GM23338 (cell line): ENCODE measurements at regions not wholly inside any gene's neighbourhood (a gene's known extent, or its start where the extent isn't known, plus 50 kb on each side); places are given as distances from the start of the nearest gene placed in this dataset.

Experiments used
- ATAC-seq: fragments of 200-7000 bp; cut with Tn5 transposase; 3 replicates; pipeline ENCODE4 v1.9.1; 2020
- DNase-seq: peaks from one replicate; pipeline ENCODE4 v3.0.0-alpha.2; 2015; ENCODE audit warnings: low spot score
- H2AFZ ChIP-seq: fragments of 200-600 bp; sonication (generic); 2 replicates; pipeline ENCODE4 v1.8.0; 2016; ENCODE audit warnings: antibody characterized with exemption, mild to moderate bottlenecking, moderate library complexity
- H3F3A ChIP-seq: fragments of 200-600 bp; sonication (generic); replicated peaks from 2 replicates; pipeline ENCODE4 v1.8.0; 2017; ENCODE audit warnings: antibody characterized with exemption, mixed run types, low read depth
- H3K27ac ChIP-seq: fragments of 200-600 bp; sonication (generic); 2 replicates; pipeline ENCODE4 v1.6.1; 2016; ENCODE audit warnings: low read depth
- H3K27me3 ChIP-seq: fragments of 200-600 bp; sonication (generic); 2 replicates; pipeline ENCODE4 v1.8.0; 2016; ENCODE audit warnings: mild to moderate bottlenecking, mixed run types, moderate library complexity; ENCODE audit not compliant: insufficient read depth
- H3K36me3 ChIP-seq: fragments of 200-600 bp; sonication (generic); 2 replicates; pipeline ENCODE4 v1.8.0; 2016; ENCODE audit warnings: mild to moderate bottlenecking; ENCODE audit not compliant: insufficient read depth
- H3K4me1 ChIP-seq: fragments of 200-600 bp; sonication (generic); 2 replicates; pipeline ENCODE4 v1.8.0; 2016; ENCODE audit warnings: mild to moderate bottlenecking, moderate library complexity; ENCODE audit not compliant: insufficient read depth
- H3K4me2 ChIP-seq: fragments of 200-600 bp; sonication (generic); 2 replicates; pipeline ENCODE4 v1.7.1; 2017; ENCODE audit warnings: mixed run types
- H3K4me3 ChIP-seq: fragments of 200-600 bp; sonication (generic); 2 replicates; pipeline ENCODE4 v1.6.1; 2016; ENCODE audit warnings: mixed run types
- H3K79me2 ChIP-seq: fragments of 200-600 bp; sonication (generic); replicated peaks from 2 replicates; pipeline ENCODE4 v1.8.0; 2017; ENCODE audit warnings: mild to moderate bottlenecking; ENCODE audit not compliant: insufficient read depth
- H3K9me2 ChIP-seq: fragments of 200-600 bp; sonication (generic); 2 replicates; pipeline ENCODE4 v1.8.0; 2017; ENCODE audit not compliant: insufficient read depth
- H4K20me1 ChIP-seq: fragments of 200-600 bp; sonication (generic); replicated peaks from 2 replicates; pipeline ENCODE4 v1.8.0; 2017; ENCODE audit warnings: mild to moderate bottlenecking; ENCODE audit not compliant: insufficient read depth
- H3K27ac Mint-ChIP-seq: 2 replicates; pipeline ENCODE4 v1.8.0; 2020; ENCODE audit warnings: inconsistent platforms, mild to moderate bottlenecking, moderate library complexity, mixed read lengths
- H3K27me3 Mint-ChIP-seq: 3 replicates; pipeline ENCODE4 v1.8.0; 2022; ENCODE audit warnings: low read depth, mild to moderate bottlenecking, moderate library complexity, mixed read lengths, inconsistent platforms; ENCODE audit not compliant: insufficient read depth, poor library complexity
- H3K36me3 Mint-ChIP-seq: 3 replicates; pipeline ENCODE4 v1.8.0; 2021; ENCODE audit warnings: low read depth, mild to moderate bottlenecking, inconsistent platforms, moderate library complexity, mixed read lengths
- H3K4me1 Mint-ChIP-seq: 3 replicates; pipeline ENCODE4 v1.8.0; 2020; ENCODE audit warnings: mild to moderate bottlenecking, inconsistent platforms, mixed read lengths
- H3K4me3 Mint-ChIP-seq: 3 replicates; pipeline ENCODE4 v1.8.0; 2021; ENCODE audit warnings: moderate library complexity, mild to moderate bottlenecking, inconsistent platforms, mixed read lengths
- H3K9me3 Mint-ChIP-seq: 3 replicates; pipeline ENCODE4 v1.8.0; 2020; ENCODE audit warnings: moderate library complexity, mild to moderate bottlenecking, inconsistent platforms, mixed read lengths
- CREB1 ChIP-seq: fragments of 250-450 bp; sonication (Bioruptor Pico); IDR thresholded peaks from 2 replicates; pipeline ENCODE4 v1.5.0; 2020; ENCODE audit warnings: low read depth, mild to moderate bottlenecking, moderate library complexity
- EZH2 ChIP-seq: fragments of 200-600 bp; sonication (generic); IDR thresholded peaks from one replicate; pipeline ENCODE4 v1.8.0; 2017; ENCODE audit warnings: antibody characterized with exemption, mild to moderate bottlenecking, low read depth; ENCODE audit not compliant: unreplicated experiment
- EZH2phosphoT487 ChIP-seq: fragments of 200-600 bp; sonication (generic); IDR thresholded peaks from one replicate; pipeline ENCODE4 v1.8.1; 2018; ENCODE audit warnings: antibody characterized with exemption; ENCODE audit not compliant: unreplicated experiment
- JUNB ChIP-seq: IDR thresholded peaks from one replicate; pipeline ENCODE4 v1.6.1; 2016; ENCODE audit warnings: antibody characterized with exemption; ENCODE audit not compliant: unreplicated experiment
- POLR2AphosphoS5 ChIP-seq: IDR thresholded peaks from 2 replicates; pipeline ENCODE4 v1.6.1; 2016; ENCODE audit warnings: antibody characterized with exemption, low read depth
- STAT1 ChIP-seq: IDR thresholded peaks from one replicate; pipeline ENCODE4 v1.6.1; 2016; ENCODE audit warnings: antibody characterized with exemption; ENCODE audit not compliant: unreplicated experiment
- ZNF114 ChIP-seq: fragments of 250-450 bp; sonication (Bioruptor Pico); IDR thresholded peaks from 2 replicates; pipeline ENCODE4 v1.5.0; 2020; ENCODE audit warnings: mild to moderate bottlenecking, moderate library complexity
- ZNF331 ChIP-seq: fragments of 250-450 bp; sonication (Bioruptor Pico); IDR thresholded peaks from 2 replicates; pipeline ENCODE4 v1.5.0; 2020; ENCODE audit warnings: low read depth, mild to moderate bottlenecking, moderate library complexity
- TF ChIP-seq, protein P1 (sequence below), 2 experiments: fragments of 200-600 bp in 1 of 2; sonication (generic) in 1 of 2; conservative IDR thresholded peaks; 2 replicates each; pipeline versions ENCODE4 v1.5.1 to v1.6.1; 2016 to 2017; ENCODE audit warnings: antibody characterized with exemption in 2 of 2, low read depth in 2 of 2, mild to moderate bottlenecking in 2 of 2, moderate library complexity in 1 of 2
- TF ChIP-seq, protein P2 (sequence below): fragments of 250-450 bp; sonication (Bioruptor Pico); IDR thresholded peaks from 2 replicates; pipeline ENCODE4 v1.5.0; 2020; ENCODE audit warnings: mild to moderate bottlenecking, moderate library complexity
- TF ChIP-seq, protein P3 (sequence below): IDR thresholded peaks from one replicate; pipeline ENCODE4 v1.6.1; 2018; ENCODE audit warnings: antibody characterized with exemption; ENCODE audit not compliant: unreplicated experiment
- TF ChIP-seq, protein P4 (sequence below): IDR thresholded peaks from 2 replicates; pipeline ENCODE4 v1.6.1; 2016; ENCODE audit warnings: antibody characterized with exemption

DNA sequence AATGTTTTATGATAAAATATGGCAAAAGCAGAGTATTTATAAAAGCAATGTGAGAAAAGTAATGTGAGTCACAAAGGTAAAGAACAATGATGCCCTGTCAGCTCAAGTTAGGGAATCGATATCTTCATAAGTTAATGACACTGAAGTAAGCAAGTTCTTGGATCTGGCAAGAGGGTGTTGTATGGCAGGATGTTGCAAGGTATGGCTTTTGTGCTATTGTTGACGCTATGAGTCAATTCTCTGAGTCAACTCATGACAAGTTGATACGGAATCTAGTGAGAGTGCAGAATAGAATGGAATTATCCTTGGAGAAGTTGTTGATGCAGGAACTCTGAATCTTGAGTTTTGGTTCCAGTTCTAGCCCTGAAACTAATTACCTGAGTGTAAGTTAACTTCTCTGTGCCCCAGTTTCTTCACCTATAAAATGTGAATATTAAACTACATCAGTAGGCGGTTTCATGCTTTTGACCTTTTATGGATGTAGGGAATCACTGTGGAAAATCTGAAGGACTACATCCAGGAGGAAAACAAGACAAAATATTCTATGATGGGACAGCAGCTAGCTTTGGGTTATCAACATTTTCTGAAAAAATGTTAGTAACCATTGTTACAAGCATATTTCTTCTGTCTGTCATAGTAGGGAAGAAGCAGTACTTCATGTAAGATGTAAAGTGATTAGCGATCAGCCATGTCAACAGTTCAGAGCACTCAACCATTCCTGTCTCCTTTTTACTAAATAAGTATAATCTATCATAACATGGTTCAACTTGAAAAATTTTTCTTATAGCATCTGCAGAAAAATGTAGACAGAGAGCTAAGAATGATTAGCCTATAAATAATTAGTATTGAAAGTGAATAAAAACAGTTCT, 96.9 kb downstream of the ATP6V1G3 start:
- Histone ChIP-seq H3K27me3 (no peaks in the 10 kb centered on the region), H3K79me2 (no peaks in the 10 kb centered on the region), H3K4me2 (no peak overlapping the region), H3K36me3 (no peaks in the 10 kb centered on the region), H4K20me1 (no peaks in the 10 kb centered on the region), H3F3A (no peaks in the 10 kb centered on the region), H3K9me2 (no peaks in the 10 kb centered on the region), H3K4me3 (no peak overlapping the region), H3K4me1 (no peaks in the 10 kb centered on the region), H3K27ac (no peak overlapping the region), H2AFZ (no peak overlapping the region)
- Mint-ChIP-seq H3K27me3 (peaks cover 1% of the 10 kb centered on the region), H3K27ac (no peak overlapping the region), H3K4me3 (no peak overlapping the region), H3K4me1 (no peaks in the 10 kb centered on the region), H3K9me3 (no peaks in the 10 kb centered on the region), H3K36me3 (no peaks in the 10 kb centered on the region)
- TF ChIP-seq, protein P1, sequence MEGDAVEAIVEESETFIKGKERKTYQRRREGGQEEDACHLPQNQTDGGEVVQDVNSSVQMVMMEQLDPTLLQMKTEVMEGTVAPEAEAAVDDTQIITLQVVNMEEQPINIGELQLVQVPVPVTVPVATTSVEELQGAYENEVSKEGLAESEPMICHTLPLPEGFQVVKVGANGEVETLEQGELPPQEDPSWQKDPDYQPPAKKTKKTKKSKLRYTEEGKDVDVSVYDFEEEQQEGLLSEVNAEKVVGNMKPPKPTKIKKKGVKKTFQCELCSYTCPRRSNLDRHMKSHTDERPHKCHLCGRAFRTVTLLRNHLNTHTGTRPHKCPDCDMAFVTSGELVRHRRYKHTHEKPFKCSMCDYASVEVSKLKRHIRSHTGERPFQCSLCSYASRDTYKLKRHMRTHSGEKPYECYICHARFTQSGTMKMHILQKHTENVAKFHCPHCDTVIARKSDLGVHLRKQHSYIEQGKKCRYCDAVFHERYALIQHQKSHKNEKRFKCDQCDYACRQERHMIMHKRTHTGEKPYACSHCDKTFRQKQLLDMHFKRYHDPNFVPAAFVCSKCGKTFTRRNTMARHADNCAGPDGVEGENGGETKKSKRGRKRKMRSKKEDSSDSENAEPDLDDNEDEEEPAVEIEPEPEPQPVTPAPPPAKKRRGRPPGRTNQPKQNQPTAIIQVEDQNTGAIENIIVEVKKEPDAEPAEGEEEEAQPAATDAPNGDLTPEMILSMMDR (conservative IDR thresholded peaks at IDR 0.05; ENCODE audit: low read depth in 2 of 2): no peak
- no peak for TF ChIP-seq EZH2phosphoT487
- TF ChIP-seq, protein P2, sequence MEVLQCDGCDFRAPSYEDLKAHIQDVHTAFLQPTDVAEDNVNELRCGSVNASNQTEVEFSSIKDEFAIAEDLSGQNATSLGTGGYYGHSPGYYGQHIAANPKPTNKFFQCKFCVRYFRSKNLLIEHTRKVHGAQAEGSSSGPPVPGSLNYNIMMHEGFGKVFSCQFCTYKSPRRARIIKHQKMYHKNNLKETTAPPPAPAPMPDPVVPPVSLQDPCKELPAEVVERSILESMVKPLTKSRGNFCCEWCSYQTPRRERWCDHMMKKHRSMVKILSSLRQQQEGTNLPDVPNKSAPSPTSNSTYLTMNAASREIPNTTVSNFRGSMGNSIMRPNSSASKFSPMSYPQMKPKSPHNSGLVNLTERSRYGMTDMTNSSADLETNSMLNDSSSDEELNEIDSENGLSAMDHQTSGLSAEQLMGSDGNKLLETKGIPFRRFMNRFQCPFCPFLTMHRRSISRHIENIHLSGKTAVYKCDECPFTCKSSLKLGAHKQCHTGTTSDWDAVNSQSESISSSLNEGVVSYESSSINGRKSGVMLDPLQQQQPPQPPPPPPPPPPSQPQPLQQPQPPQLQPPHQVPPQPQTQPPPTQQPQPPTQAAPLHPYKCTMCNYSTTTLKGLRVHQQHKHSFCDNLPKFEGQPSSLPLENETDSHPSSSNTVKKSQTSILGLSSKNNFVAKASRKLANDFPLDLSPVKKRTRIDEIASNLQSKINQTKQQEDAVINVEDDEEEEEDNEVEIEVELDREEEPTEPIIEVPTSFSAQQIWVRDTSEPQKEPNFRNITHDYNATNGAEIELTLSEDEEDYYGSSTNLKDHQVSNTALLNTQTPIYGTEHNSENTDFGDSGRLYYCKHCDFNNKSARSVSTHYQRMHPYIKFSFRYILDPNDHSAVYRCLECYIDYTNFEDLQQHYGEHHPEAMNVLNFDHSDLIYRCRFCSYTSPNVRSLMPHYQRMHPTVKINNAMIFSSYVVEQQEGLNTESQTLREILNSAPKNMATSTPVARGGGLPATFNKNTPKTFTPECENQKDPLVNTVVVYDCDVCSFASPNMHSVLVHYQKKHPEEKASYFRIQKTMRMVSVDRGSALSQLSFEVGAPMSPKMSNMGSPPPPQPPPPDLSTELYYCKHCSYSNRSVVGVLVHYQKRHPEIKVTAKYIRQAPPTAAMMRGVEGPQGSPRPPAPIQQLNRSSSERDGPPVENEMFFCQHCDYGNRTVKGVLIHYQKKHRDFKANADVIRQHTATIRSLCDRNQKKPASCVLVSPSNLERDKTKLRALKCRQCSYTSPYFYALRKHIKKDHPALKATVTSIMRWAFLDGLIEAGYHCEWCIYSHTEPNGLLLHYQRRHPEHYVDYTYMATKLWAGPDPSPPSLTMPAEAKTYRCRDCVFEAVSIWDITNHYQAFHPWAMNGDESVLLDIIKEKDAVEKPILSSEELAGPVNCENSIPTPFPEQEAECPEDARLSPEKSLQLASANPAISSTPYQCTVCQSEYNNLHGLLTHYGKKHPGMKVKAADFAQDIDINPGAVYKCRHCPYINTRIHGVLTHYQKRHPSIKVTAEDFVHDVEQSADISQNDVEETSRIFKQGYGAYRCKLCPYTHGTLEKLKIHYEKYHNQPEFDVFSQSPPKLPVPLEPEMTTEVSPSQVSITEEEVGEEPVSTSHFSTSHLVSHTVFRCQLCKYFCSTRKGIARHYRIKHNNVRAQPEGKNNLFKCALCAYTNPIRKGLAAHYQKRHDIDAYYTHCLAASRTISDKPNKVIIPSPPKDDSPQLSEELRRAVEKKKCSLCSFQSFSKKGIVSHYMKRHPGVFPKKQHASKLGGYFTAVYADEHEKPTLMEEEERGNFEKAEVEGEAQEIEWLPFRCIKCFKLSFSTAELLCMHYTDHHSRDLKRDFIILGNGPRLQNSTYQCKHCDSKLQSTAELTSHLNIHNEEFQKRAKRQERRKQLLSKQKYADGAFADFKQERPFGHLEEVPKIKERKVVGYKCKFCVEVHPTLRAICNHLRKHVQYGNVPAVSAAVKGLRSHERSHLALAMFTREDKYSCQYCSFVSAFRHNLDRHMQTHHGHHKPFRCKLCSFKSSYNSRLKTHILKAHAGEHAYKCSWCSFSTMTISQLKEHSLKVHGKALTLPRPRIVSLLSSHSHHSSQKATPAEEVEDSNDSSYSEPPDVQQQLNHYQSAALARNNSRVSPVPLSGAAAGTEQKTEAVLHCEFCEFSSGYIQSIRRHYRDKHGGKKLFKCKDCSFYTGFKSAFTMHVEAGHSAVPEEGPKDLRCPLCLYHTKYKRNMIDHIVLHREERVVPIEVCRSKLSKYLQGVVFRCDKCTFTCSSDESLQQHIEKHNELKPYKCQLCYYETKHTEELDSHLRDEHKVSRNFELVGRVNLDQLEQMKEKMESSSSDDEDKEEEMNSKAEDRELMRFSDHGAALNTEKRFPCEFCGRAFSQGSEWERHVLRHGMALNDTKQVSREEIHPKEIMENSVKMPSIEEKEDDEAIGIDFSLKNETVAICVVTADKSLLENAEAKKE: no peak
- TF ChIP-seq ZNF331 (CRISPR knock-in tag): no peak
- TF ChIP-seq STAT1: no peak
- no peak for TF ChIP-seq CREB1
- TF ChIP-seq POLR2AphosphoS5: no peak
- no peak for TF ChIP-seq JUNB
- no peak for TF ChIP-seq EZH2
- TF ChIP-seq, protein P3, sequence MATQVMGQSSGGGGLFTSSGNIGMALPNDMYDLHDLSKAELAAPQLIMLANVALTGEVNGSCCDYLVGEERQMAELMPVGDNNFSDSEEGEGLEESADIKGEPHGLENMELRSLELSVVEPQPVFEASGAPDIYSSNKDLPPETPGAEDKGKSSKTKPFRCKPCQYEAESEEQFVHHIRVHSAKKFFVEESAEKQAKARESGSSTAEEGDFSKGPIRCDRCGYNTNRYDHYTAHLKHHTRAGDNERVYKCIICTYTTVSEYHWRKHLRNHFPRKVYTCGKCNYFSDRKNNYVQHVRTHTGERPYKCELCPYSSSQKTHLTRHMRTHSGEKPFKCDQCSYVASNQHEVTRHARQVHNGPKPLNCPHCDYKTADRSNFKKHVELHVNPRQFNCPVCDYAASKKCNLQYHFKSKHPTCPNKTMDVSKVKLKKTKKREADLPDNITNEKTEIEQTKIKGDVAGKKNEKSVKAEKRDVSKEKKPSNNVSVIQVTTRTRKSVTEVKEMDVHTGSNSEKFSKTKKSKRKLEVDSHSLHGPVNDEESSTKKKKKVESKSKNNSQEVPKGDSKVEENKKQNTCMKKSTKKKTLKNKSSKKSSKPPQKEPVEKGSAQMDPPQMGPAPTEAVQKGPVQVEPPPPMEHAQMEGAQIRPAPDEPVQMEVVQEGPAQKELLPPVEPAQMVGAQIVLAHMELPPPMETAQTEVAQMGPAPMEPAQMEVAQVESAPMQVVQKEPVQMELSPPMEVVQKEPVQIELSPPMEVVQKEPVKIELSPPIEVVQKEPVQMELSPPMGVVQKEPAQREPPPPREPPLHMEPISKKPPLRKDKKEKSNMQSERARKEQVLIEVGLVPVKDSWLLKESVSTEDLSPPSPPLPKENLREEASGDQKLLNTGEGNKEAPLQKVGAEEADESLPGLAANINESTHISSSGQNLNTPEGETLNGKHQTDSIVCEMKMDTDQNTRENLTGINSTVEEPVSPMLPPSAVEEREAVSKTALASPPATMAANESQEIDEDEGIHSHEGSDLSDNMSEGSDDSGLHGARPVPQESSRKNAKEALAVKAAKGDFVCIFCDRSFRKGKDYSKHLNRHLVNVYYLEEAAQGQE: no peak
- TF ChIP-seq, protein P4, sequence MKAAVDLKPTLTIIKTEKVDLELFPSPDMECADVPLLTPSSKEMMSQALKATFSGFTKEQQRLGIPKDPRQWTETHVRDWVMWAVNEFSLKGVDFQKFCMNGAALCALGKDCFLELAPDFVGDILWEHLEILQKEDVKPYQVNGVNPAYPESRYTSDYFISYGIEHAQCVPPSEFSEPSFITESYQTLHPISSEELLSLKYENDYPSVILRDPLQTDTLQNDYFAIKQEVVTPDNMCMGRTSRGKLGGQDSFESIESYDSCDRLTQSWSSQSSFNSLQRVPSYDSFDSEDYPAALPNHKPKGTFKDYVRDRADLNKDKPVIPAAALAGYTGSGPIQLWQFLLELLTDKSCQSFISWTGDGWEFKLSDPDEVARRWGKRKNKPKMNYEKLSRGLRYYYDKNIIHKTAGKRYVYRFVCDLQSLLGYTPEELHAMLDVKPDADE: no peak
- no peak for TF ChIP-seq ZNF114
- no peak for ATAC-seq
- DNase-seq: no peak
